ENCODE measurements at regions not wholly inside any gene's neighbourhood (a gene's known extent, or its start where the extent isn't known, plus 50 kb on each side); places are given as distances from the start of the nearest gene placed in this dataset.

DNA sequence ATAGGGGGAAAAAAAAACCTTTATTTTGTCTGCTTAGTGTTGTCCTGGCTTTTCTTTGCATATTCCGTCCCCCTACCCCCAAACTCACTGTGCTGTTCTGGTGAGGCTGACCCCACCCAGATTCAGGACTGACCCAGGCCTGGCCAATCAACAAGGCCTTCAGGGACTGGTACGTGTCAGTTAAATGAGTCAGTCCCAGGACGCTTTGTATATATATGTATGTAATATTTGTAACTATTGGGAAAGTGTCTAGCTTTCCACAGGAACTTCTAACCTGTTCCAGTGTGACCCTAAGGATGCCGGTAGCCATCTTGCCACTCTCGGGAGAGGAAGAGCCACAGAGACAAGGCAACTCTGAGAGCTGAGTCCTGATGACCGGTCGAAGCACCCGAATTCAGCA, 107.4 kb downstream of the VCPKMT start:
- intact Hi-C loops (cut with DNase I): loop anchor here (5.0 kb wide), 1 partner anchor 38 kb away; no protein-coding TSS in a partner anchor
- H3K9me3 ChIP-seq: no peaks in the 10 kb centered on the region
- no peaks in the 10 kb centered on the region for H3K27me3 ChIP-seq
- TF ChIP-seq, protein P1, sequence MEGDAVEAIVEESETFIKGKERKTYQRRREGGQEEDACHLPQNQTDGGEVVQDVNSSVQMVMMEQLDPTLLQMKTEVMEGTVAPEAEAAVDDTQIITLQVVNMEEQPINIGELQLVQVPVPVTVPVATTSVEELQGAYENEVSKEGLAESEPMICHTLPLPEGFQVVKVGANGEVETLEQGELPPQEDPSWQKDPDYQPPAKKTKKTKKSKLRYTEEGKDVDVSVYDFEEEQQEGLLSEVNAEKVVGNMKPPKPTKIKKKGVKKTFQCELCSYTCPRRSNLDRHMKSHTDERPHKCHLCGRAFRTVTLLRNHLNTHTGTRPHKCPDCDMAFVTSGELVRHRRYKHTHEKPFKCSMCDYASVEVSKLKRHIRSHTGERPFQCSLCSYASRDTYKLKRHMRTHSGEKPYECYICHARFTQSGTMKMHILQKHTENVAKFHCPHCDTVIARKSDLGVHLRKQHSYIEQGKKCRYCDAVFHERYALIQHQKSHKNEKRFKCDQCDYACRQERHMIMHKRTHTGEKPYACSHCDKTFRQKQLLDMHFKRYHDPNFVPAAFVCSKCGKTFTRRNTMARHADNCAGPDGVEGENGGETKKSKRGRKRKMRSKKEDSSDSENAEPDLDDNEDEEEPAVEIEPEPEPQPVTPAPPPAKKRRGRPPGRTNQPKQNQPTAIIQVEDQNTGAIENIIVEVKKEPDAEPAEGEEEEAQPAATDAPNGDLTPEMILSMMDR (IDR thresholded peaks at IDR 0.05): no peak
- peaks cover 5% of the 10 kb centered on the region for H3K4me1 ChIP-seq
- H3K27ac ChIP-seq: no peak overlapping the region
- no peaks in the 10 kb centered on the region for H3K36me3 ChIP-seq
- H3K9ac ChIP-seq (ENCODE audit: low read depth in 2 of 2, low read length in 2 of 2): no peak overlapping the region
- no peak for DNase-seq
- no peak overlapping the region for H3K4me3 ChIP-seq

DNA sequence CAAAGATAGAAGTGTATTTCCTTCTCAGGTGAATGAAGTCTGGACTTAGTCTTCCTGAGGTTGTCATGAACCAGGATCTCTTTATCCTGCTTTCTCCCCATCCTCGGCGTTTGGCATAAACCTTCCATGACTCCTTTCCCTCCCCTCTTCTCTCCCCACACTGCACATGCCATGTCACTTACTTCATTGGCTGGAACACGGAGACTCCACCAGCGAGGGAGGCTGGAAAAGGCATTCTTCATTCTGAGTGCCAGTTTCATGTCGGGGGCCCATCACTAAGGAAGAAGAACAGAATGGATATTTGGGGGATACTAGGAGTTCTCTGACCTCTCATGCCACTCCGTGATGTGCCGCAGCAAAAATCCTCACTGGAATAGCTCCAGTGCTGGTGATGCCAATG, 105.6 kb downstream of the VCPKMT start:
- H3K27ac ChIP-seq: no peak overlapping the region
- DNase-seq: no peak

DNA sequence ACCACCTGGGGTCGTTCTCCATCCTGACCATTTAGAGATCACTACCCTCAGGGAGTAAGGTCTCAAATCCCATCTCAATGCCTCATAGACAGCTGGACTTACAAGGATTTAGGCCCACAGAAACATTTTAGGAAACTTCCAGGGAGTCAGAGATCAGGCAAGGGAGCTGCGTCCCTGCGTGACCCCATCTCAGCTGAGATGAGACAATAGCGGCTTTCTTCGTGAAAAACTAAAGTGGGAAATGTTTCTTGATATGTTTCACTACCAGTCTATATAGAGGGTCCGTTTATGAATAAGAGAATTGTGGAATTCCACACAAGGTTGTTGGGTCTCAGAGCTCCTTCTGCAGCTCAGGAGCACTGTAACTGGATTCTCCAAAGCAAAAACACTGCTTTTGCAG, 105.1 kb downstream of the VCPKMT start:
- H3K27me3 ChIP-seq: no peaks in the 10 kb centered on the region
- H3K4me1 ChIP-seq: no peaks in the 10 kb centered on the region
- no peak overlapping the region for H3K9ac ChIP-seq (ENCODE audit: low read depth in 2 of 2, low read length in 2 of 2)
- H3K36me3 ChIP-seq: no peaks in the 10 kb centered on the region
- no peaks in the 10 kb centered on the region for H3K9me3 ChIP-seq
- H3K4me3 ChIP-seq: no peak overlapping the region
- DNase-seq: no peak
- H3K27ac ChIP-seq: no peak overlapping the region
- TF ChIP-seq, protein P1 (IDR thresholded peaks at IDR 0.05): no peak
- intact Hi-C loops (cut with DNase I): no loop called here

More for the DNA sequence above, 105.6 kb downstream of the VCPKMT start:
- H3K4me3 ChIP-seq: no peak overlapping the region
- H3K9me3 ChIP-seq: no peaks in the 10 kb centered on the region
- no peak overlapping the region for H3K9ac ChIP-seq (ENCODE audit: low read depth in 2 of 2, low read length in 2 of 2)
- TF ChIP-seq, protein P1 (IDR thresholded peaks at IDR 0.05): no peak
- no peaks in the 10 kb centered on the region for H3K27me3 ChIP-seq
- intact Hi-C loops (cut with DNase I): no loop called here
- H3K4me1 ChIP-seq: no peaks in the 10 kb centered on the region
- H3K36me3 ChIP-seq: no peaks in the 10 kb centered on the region

DNA sequence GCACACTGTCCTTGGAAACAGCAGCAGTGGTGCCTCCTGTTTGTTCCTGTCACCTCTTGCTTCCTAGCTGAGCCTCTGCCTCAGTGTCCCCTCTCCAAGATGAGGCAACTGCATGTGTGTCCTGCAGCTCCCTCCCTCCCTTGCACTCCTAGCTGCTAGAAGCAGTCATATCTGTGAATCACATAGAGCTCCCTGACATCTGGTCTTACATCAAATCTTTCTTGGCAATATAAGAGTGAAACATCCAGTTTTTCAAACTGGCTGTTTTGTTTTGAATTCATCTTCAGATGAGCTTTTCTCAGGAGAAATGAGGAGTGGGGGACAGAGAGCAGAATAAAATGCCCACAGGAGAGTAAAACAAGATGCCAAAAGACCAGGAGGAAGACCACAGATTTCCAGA, 103.7 kb downstream of the VCPKMT start:
- Histone ChIP-seq H3K27me3 (no peaks in the 10 kb centered on the region), H3K9ac (ENCODE audit: low read depth in 2 of 2, low read length in 2 of 2) (no peak overlapping the region), H3K36me3 (no peaks in the 10 kb centered on the region), H3K4me3 (no peak overlapping the region), H3K4me1 (no peaks in the 10 kb centered on the region), H3K9me3 (no peaks in the 10 kb centered on the region), H3K27ac (no peak overlapping the region)
- intact Hi-C loops (cut with DNase I): no loop called here
- no peak for DNase-seq
- TF ChIP-seq, protein P1 (IDR thresholded peaks at IDR 0.05): no peak

DNA sequence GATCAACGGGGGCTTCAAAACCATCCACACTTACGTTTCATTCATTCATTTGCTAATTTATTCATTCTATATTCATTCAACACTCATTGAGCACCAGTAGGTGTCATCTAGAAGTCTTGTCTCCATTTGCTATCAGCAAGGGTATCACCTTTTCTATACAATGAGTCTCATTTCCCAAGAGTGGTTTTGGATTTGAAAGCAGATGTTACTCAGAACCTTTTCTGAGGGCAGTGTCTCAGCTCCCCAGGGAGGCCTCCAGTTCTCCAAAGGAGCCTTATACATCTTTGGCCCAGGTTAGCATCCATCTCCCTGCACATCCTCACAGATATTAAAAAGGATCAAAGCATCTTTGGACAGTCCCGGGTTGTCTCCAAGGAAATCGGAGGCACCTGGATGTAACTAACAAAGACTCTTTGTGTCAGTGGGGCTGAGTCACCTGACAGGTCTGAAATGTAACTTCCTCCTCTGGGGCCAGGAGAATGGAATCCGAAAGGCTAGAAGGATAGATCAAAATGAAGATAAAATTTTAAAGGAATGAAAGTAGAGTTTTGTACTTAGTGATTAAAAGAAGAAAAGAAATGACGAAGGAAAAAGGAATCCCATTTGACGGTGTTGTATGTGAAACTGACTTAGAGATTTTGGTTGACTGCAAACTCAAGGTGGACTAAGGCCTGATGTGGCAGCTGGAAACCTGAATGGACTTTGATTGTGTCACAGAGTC, 103.0 kb downstream of the VCPKMT start:
- peak; percentile 58 for DNase-seq

More for the DNA sequence above, 103.0 kb downstream of the VCPKMT start:
- H3K4me3 ChIP-seq: no peak overlapping the region
- no peaks in the 10 kb centered on the region for H3K9me3 ChIP-seq
- H3K27ac ChIP-seq: no peak overlapping the region
- no peaks in the 10 kb centered on the region for H3K36me3 ChIP-seq
- H3K27me3 ChIP-seq: no peaks in the 10 kb centered on the region
- no peak overlapping the region for H3K9ac ChIP-seq (ENCODE audit: low read depth in 2 of 2, low read length in 2 of 2)
- TF ChIP-seq, protein P1 (IDR thresholded peaks at IDR 0.05): no peak
- peaks cover under 1% of the 10 kb centered on the region for H3K4me1 ChIP-seq
- intact Hi-C loops (cut with DNase I): no loop called here
